ENCODE measurements at regions not wholly inside any gene's neighbourhood (a gene's known extent, or its start where the extent isn't known, plus 50 kb on each side); places are given as distances from the start of the nearest gene placed in this dataset.

DNA sequence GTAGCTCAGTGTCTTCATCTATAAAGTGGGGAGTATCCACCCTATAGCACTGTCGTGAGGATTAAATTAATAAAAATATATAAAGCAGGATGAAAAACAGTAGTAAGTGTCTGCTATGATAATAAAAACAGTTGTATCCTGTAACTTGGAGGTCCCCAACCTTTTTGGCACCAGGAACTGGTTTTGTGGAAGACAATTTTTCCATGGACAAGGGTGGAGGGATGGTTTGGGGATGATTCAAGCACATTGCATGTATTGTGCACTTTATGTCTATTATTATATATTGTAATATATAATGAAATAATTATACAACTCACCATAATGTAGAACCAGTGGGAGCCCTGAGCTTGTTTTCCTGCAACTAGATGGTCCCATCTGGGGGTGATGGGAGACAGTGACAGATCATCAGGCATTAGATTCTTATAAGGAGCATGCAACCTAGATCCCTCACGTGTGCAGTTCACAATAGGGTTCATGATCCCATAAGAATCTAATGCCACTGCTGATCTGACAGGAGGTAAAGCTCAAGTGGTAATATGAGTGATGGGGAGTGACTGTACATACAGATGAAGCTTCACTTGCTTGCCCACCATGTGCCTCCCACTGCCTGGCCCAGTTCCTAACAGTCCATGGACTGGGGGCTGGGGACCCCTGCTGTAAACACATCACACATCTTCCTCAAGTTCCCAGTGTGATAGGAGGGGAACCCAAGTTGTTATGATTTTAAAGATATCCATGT is 177.4 kb upstream of the DAPK1 start:
- TF ChIP-seq POLR2AphosphoS5 (IDR thresholded peaks at IDR 0.05; ENCODE audit: low read depth) (no peak), GABPA (IDR thresholded peaks at IDR 0.05; ENCODE audit: low read depth) (no peak), SPI1 (IDR thresholded peaks at IDR 0.05; ENCODE audit: borderline replicate concordance, low read depth) (no peak)
- TF ChIP-seq, protein P1, sequence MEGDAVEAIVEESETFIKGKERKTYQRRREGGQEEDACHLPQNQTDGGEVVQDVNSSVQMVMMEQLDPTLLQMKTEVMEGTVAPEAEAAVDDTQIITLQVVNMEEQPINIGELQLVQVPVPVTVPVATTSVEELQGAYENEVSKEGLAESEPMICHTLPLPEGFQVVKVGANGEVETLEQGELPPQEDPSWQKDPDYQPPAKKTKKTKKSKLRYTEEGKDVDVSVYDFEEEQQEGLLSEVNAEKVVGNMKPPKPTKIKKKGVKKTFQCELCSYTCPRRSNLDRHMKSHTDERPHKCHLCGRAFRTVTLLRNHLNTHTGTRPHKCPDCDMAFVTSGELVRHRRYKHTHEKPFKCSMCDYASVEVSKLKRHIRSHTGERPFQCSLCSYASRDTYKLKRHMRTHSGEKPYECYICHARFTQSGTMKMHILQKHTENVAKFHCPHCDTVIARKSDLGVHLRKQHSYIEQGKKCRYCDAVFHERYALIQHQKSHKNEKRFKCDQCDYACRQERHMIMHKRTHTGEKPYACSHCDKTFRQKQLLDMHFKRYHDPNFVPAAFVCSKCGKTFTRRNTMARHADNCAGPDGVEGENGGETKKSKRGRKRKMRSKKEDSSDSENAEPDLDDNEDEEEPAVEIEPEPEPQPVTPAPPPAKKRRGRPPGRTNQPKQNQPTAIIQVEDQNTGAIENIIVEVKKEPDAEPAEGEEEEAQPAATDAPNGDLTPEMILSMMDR (IDR thresholded peaks at IDR 0.05; ENCODE audit: insufficient read depth, low read length), result no peak
- TF ChIP-seq, protein P2, sequence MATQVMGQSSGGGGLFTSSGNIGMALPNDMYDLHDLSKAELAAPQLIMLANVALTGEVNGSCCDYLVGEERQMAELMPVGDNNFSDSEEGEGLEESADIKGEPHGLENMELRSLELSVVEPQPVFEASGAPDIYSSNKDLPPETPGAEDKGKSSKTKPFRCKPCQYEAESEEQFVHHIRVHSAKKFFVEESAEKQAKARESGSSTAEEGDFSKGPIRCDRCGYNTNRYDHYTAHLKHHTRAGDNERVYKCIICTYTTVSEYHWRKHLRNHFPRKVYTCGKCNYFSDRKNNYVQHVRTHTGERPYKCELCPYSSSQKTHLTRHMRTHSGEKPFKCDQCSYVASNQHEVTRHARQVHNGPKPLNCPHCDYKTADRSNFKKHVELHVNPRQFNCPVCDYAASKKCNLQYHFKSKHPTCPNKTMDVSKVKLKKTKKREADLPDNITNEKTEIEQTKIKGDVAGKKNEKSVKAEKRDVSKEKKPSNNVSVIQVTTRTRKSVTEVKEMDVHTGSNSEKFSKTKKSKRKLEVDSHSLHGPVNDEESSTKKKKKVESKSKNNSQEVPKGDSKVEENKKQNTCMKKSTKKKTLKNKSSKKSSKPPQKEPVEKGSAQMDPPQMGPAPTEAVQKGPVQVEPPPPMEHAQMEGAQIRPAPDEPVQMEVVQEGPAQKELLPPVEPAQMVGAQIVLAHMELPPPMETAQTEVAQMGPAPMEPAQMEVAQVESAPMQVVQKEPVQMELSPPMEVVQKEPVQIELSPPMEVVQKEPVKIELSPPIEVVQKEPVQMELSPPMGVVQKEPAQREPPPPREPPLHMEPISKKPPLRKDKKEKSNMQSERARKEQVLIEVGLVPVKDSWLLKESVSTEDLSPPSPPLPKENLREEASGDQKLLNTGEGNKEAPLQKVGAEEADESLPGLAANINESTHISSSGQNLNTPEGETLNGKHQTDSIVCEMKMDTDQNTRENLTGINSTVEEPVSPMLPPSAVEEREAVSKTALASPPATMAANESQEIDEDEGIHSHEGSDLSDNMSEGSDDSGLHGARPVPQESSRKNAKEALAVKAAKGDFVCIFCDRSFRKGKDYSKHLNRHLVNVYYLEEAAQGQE (IDR thresholded peaks at IDR 0.05; ENCODE audit: insufficient replicate concordance, low read depth), result no peak
